ENCODE measurements at regions not wholly inside any gene's neighbourhood (a gene's known extent, or its start where the extent isn't known, plus 50 kb on each side); places are given as distances from the start of the nearest gene placed in this dataset.

- H3K4me1 ChIP-seq (ENCODE audit: insufficient read depth, low read length) = peaks cover 21% of the 10 kb centered on the region
- ChIA-PET CTCF (no interaction called here), POLR2A (interaction anchor here (1.0 kb wide), 1 partner anchor 59 kb away, joined by 3 read pairs; no protein-coding TSS in a partner anchor)
- no peak overlapping the region for H3K27ac Mint-ChIP-seq
- ATAC-seq (ENCODE audit: poor library complexity) (no peak), DNase-seq (no peak)
- no peaks in the 10 kb centered on the region for H3K27me3 Mint-ChIP-seq
- no peaks in the 10 kb centered on the region for H3K36me3 ChIP-seq (ENCODE audit: insufficient read depth, low read length)
- no peak overlapping the region for H3K4me3 ChIP-seq (ENCODE audit: low read length)
- no peak overlapping the region for H3K4me3 Mint-ChIP-seq
- H3K36me3 Mint-ChIP-seq (ENCODE audit: low read depth) = no peaks in the 10 kb centered on the region
- H3K27ac ChIP-seq (ENCODE audit: low read depth in 1 of 2, low read length in 2 of 2) = no peak overlapping the region
- peaks cover 4% of the 10 kb centered on the region for H3K9me3 Mint-ChIP-seq
- TF ChIP-seq CTCF (IDR thresholded peaks at IDR 0.05) = no peak
- H3K9me3 ChIP-seq (ENCODE audit: control insufficient read depth in 1 of 2, insufficient read depth in 1 of 2, low read length in 2 of 2) = no peaks in the 10 kb centered on the region
- no peaks in the 10 kb centered on the region for H3K27me3 ChIP-seq (ENCODE audit: control insufficient read depth in 1 of 2, insufficient read depth in 2 of 2, low read length in 2 of 2)
- intact Hi-C loops (cut with DNase I, micrococcal nuclease) = no loop called here
- peaks cover 28% of the 10 kb centered on the region for H3K4me1 Mint-ChIP-seq (ENCODE audit: low read depth)
Measured at GRCh38 chr13:40127925-40128324, 472.5 kb downstream of the COG6 start.

DNA sequence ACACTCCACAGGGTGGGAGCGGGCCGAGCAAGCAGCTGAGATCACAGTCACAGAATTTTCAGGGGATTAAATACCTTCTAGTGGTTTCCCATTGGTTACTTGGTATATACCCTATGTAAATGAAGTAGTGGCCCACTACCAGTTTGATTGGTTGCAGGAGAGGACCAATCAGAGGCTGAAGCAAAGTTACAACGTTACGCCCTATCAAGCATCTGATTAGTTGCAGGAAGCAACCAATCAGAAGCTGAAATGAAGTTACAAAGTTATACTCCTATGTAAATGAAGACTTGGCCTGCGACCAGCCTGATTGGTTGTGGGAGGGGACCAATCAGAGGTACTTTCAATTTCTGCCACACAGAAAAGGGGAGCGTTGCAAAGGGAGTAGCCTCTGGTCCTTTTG, 474.0 kb downstream of the COG6 start:
- peaks cover 28% of the 10 kb centered on the region for H3K4me1 Mint-ChIP-seq (ENCODE audit: low read depth)
- DNase-seq (no peak), ATAC-seq (ENCODE audit: poor library complexity) (no peak)
- peaks cover 21% of the 10 kb centered on the region for H3K4me1 ChIP-seq (ENCODE audit: insufficient read depth, low read length)
- no peaks in the 10 kb centered on the region for H3K27me3 Mint-ChIP-seq
- H3K9me3 Mint-ChIP-seq = peaks cover 4% of the 10 kb centered on the region
- H3K36me3 Mint-ChIP-seq (ENCODE audit: low read depth) = no peaks in the 10 kb centered on the region
- no peak overlapping the region for H3K4me3 ChIP-seq (ENCODE audit: low read length)
- H3K9me3 ChIP-seq (ENCODE audit: control insufficient read depth in 1 of 2, insufficient read depth in 1 of 2, low read length in 2 of 2) = no peaks in the 10 kb centered on the region
- intact Hi-C loops (cut with DNase I, micrococcal nuclease) = no loop called here
- no peak overlapping the region for H3K27ac Mint-ChIP-seq
- no peaks in the 10 kb centered on the region for H3K36me3 ChIP-seq (ENCODE audit: insufficient read depth, low read length)
- H3K27me3 ChIP-seq (ENCODE audit: control insufficient read depth in 1 of 2, insufficient read depth in 2 of 2, low read length in 2 of 2) = no peaks in the 10 kb centered on the region
- no peak overlapping the region for H3K27ac ChIP-seq (ENCODE audit: low read depth in 1 of 2, low read length in 2 of 2)
- no peak for TF ChIP-seq CTCF (IDR thresholded peaks at IDR 0.05)
- ChIA-PET CTCF (no interaction called here), POLR2A (interaction anchor here (1.1 kb wide), 1 partner anchor 61 kb away, joined by 3 read pairs; no protein-coding TSS in a partner anchor)
- no peak overlapping the region for H3K4me3 Mint-ChIP-seq

- Histone ChIP-seq H3K36me3 (ENCODE audit: insufficient read depth, low read length) (no peaks in the 10 kb centered on the region), H3K27ac (ENCODE audit: low read depth in 1 of 2, low read length in 2 of 2) (no peak overlapping the region), H3K9me3 (ENCODE audit: control insufficient read depth in 1 of 2, insufficient read depth in 1 of 2, low read length in 2 of 2) (no peaks in the 10 kb centered on the region), H3K27me3 (ENCODE audit: control insufficient read depth in 1 of 2, insufficient read depth in 2 of 2, low read length in 2 of 2) (no peaks in the 10 kb centered on the region), H3K4me1 (ENCODE audit: insufficient read depth, low read length) (peaks cover 33% of the 10 kb centered on the region), H3K4me3 (ENCODE audit: low read length) (no peak overlapping the region)
- peaks cover 4% of the 10 kb centered on the region for H3K9me3 Mint-ChIP-seq
- ChIA-PET POLR2A (no interaction called here), CTCF (no interaction called here)
- no peak for TF ChIP-seq CTCF (IDR thresholded peaks at IDR 0.05)
- no peaks in the 10 kb centered on the region for H3K36me3 Mint-ChIP-seq (ENCODE audit: low read depth)
- no peak for ATAC-seq (ENCODE audit: poor library complexity)
- intact Hi-C loops (cut with DNase I, micrococcal nuclease) = no loop called here
- H3K27me3 Mint-ChIP-seq = no peaks in the 10 kb centered on the region
- H3K27ac Mint-ChIP-seq = no peak overlapping the region
- peaks cover 23% of the 10 kb centered on the region for H3K4me1 Mint-ChIP-seq (ENCODE audit: low read depth)
- H3K4me3 Mint-ChIP-seq = no peak overlapping the region
- DNase-seq = no peak
Measured at GRCh38 chr13:40130871-40131636, 475.6 kb downstream of the COG6 start.
